HL-60 (cell line): ENCODE measurements at regions not wholly inside any gene's neighbourhood (a gene's known extent, or its start where the extent isn't known, plus 50 kb on each side); places are given as distances from the start of the nearest gene placed in this dataset.

Experiments
- DNase-seq, 2 experiments: peaks; one replicate each; pipeline ENCODE4 v3.0.0-alpha.2; 2010 to 2020; ENCODE audit warnings: low read depth in 1 of 2, low spot score in 1 of 2
- H3K27ac ChIP-seq: fragments of 250-450 bp; sonication (Bioruptor Pico); replicated peaks from 2 replicates; pipeline ENCODE4 v1.5.1; 2020; ENCODE audit warnings: mild to moderate bottlenecking, moderate library complexity
- H3K27me3 ChIP-seq: fragments of 250-450 bp; sonication (Bioruptor Pico); 2 replicates; pipeline ENCODE4 v1.5.1; 2021; ENCODE audit warnings: mild to moderate bottlenecking, moderate library complexity; ENCODE audit not compliant: insufficient read depth, poor library complexity, severe bottlenecking
- H3K4me3 ChIP-seq: replicated peaks from 2 replicates; pipeline ENCODE4 v1.5.1; 2011; ENCODE audit warnings: mild to moderate bottlenecking, control low read depth, low read length; ENCODE audit not compliant: insufficient read depth
- CTCF ChIP-seq: IDR thresholded peaks from one replicate; pipeline ENCODE4 v1.5.1; 2011; ENCODE audit warnings: low read length, control low read depth, inconsistent platforms; ENCODE audit not compliant: insufficient read depth
- GABPA ChIP-seq: IDR thresholded peaks from 2 replicates; pipeline ENCODE4 v1.6.1; 2012; ENCODE audit warnings: low read depth
- POLR2AphosphoS5 ChIP-seq: IDR thresholded peaks from 2 replicates; pipeline ENCODE4 v1.6.1; 2012; ENCODE audit warnings: low read depth
- SPI1 ChIP-seq: IDR thresholded peaks from 2 replicates; pipeline ENCODE4 v1.6.1; 2012; ENCODE audit warnings: low read depth, mild to moderate bottlenecking, borderline replicate concordance
- TF ChIP-seq, protein P1 (sequence below): IDR thresholded peaks from 2 replicates; pipeline ENCODE4 v1.6.1; 2012; ENCODE audit warnings: low read depth; ENCODE audit not compliant: insufficient replicate concordance

DNA sequence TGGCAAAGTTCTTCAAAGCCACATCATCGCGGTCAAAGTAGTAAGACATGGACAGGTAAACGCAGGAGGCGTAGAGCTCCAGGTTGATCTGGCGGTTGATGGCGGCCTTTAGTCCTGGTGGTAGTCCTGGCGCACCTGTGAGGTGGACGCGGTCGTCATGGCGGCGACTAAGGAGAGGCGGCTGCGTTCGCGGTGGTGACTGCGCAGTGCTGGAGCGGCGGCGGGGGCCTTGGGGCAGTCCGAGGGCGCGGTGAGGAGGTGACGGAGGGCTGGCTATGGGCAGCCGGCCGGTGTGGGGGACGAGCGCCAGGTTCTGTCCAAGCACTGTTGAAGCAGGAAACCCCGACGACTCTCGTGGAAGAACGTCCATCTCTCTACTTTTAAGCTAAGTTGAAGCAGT lies 136.8 kb downstream of the BASP1 start:
- no peak overlapping the region for H3K27ac ChIP-seq
- H3K4me3 ChIP-seq, result no peak overlapping the region
- TF ChIP-seq GABPA (no peak), CTCF (no peak), SPI1 (no peak)
- H3K27me3 ChIP-seq, result no peaks in the 10 kb centered on the region
- DNase-seq, result no peak

- no peaks in the 10 kb centered on the region for H3K27me3 ChIP-seq
- no peak overlapping the region for H3K4me3 ChIP-seq
- no peak overlapping the region for H3K27ac ChIP-seq
- TF ChIP-seq POLR2AphosphoS5 (no peak), GABPA (no peak), CTCF (no peak), SPI1 (no peak)
- TF ChIP-seq, protein P1, sequence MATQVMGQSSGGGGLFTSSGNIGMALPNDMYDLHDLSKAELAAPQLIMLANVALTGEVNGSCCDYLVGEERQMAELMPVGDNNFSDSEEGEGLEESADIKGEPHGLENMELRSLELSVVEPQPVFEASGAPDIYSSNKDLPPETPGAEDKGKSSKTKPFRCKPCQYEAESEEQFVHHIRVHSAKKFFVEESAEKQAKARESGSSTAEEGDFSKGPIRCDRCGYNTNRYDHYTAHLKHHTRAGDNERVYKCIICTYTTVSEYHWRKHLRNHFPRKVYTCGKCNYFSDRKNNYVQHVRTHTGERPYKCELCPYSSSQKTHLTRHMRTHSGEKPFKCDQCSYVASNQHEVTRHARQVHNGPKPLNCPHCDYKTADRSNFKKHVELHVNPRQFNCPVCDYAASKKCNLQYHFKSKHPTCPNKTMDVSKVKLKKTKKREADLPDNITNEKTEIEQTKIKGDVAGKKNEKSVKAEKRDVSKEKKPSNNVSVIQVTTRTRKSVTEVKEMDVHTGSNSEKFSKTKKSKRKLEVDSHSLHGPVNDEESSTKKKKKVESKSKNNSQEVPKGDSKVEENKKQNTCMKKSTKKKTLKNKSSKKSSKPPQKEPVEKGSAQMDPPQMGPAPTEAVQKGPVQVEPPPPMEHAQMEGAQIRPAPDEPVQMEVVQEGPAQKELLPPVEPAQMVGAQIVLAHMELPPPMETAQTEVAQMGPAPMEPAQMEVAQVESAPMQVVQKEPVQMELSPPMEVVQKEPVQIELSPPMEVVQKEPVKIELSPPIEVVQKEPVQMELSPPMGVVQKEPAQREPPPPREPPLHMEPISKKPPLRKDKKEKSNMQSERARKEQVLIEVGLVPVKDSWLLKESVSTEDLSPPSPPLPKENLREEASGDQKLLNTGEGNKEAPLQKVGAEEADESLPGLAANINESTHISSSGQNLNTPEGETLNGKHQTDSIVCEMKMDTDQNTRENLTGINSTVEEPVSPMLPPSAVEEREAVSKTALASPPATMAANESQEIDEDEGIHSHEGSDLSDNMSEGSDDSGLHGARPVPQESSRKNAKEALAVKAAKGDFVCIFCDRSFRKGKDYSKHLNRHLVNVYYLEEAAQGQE, result no peak
- no peak for DNase-seq
Measured at GRCh38 chr5:17355586-17356346, 138.3 kb downstream of the BASP1 start.

DNA sequence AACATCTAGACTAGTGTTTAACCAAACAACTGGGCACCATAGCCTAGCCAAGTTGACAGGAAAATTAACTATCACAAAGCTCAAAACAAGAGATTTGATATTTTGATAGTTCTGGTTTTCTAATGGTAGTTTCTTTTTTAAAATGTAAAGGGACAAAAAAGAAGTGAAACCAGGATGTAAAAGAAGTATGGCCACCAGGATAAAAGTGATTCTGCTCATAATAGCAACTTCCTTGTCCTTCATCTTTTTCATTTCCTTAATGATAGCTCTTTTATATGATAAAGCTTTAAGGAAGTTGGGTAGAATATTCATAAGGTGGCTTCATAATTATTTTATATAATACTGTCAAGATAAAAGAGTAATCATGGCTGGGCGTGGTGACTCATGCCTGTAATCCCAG lies 139.1 kb downstream of the BASP1 start:
- TF ChIP-seq GABPA (no peak), POLR2AphosphoS5 (no peak), CTCF (no peak), SPI1 (no peak)
- TF ChIP-seq, protein P1, result no peak
- DNase-seq, result no peak
- no peak overlapping the region for H3K27ac ChIP-seq

GRCh38 chr5:17357504-17357903 lies 140.1 kb downstream of the BASP1 start:
- Histone ChIP-seq H3K27me3 (no peaks in the 10 kb centered on the region), H3K4me3 (no peak overlapping the region), H3K27ac (no peak overlapping the region)
- TF ChIP-seq, protein P1, result no peak
- TF ChIP-seq CTCF, result no peak
- TF ChIP-seq GABPA, result no peak
- no peak for TF ChIP-seq SPI1
- no peak for TF ChIP-seq POLR2AphosphoS5
- no peak for DNase-seq

More for the DNA sequence above, 139.1 kb downstream of the BASP1 start:
- Histone ChIP-seq H3K4me3 (no peak overlapping the region), H3K27me3 (no peaks in the 10 kb centered on the region)
